PFSK-1 (cell line): ENCODE measurements at regions not wholly inside any gene's neighbourhood (a gene's known extent, or its start where the extent isn't known, plus 50 kb on each side); places are given as distances from the start of the nearest gene placed in this dataset.

ENCODE experiments used
- FOXP2 ChIP-seq: optimal IDR thresholded peaks from 2 replicates; pipeline ENCODE3; 2011; ENCODE audit warnings: borderline replicate concordance, control low read depth, inconsistent platforms; ENCODE audit not compliant: insufficient read depth; ENCODE audit errors: extremely low read length, extremely low read depth
- POLR2AphosphoS5 ChIP-seq: IDR thresholded peaks from 2 replicates; pipeline ENCODE4 v1.6.1; 2012; ENCODE audit warnings: low read depth, mild to moderate bottlenecking, control low read depth, low read length, moderate library complexity
- SIN3A ChIP-seq: IDR thresholded peaks from 2 replicates; pipeline ENCODE4 v1.6.1; 2012; ENCODE audit warnings: mild to moderate bottlenecking, low read length, moderate library complexity, borderline replicate concordance; ENCODE audit not compliant: insufficient read depth
- TAF1 ChIP-seq: IDR thresholded peaks from 2 replicates; pipeline ENCODE4 v1.6.1; 2012; ENCODE audit warnings: low read length, control low read depth, borderline replicate concordance; ENCODE audit not compliant: insufficient read depth
- TF ChIP-seq, protein P1 (sequence below), 2 experiments: IDR thresholded peaks; 2 replicates each; pipeline versions ENCODE4 v1.6.1 to v1.8.0; 2011 to 2012; ENCODE audit warnings: low read depth in 2 of 2, low read length in 2 of 2, control low read depth in 1 of 2, inconsistent platforms in 1 of 2, mild to moderate bottlenecking in 1 of 2, moderate library complexity in 1 of 2; ENCODE audit not compliant: insufficient read depth in 1 of 2

DNA sequence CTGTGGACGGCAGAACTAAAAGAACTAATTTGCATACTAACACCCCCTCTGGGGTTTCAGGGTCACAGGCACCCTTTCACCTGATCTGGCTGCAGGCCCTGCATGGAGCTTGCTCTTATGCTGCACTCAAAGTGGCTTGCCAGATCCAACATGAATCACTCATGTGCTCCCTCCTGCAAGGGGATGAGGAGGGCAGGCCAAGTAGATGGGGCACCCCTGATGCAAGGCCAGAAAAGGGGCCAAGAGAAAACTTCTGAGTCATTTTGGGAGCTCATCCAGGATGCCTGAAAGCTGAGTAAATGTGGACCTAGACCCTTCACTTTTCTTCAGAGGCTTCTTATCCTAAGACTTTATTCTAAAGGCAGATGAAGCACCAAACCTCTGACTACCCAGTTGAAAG lies 558.5 kb upstream of the PTGER4 start:
- TF ChIP-seq FOXP2 (no peak), TAF1 (no peak), SIN3A (no peak), POLR2AphosphoS5 (no peak)
- TF ChIP-seq, protein P1, sequence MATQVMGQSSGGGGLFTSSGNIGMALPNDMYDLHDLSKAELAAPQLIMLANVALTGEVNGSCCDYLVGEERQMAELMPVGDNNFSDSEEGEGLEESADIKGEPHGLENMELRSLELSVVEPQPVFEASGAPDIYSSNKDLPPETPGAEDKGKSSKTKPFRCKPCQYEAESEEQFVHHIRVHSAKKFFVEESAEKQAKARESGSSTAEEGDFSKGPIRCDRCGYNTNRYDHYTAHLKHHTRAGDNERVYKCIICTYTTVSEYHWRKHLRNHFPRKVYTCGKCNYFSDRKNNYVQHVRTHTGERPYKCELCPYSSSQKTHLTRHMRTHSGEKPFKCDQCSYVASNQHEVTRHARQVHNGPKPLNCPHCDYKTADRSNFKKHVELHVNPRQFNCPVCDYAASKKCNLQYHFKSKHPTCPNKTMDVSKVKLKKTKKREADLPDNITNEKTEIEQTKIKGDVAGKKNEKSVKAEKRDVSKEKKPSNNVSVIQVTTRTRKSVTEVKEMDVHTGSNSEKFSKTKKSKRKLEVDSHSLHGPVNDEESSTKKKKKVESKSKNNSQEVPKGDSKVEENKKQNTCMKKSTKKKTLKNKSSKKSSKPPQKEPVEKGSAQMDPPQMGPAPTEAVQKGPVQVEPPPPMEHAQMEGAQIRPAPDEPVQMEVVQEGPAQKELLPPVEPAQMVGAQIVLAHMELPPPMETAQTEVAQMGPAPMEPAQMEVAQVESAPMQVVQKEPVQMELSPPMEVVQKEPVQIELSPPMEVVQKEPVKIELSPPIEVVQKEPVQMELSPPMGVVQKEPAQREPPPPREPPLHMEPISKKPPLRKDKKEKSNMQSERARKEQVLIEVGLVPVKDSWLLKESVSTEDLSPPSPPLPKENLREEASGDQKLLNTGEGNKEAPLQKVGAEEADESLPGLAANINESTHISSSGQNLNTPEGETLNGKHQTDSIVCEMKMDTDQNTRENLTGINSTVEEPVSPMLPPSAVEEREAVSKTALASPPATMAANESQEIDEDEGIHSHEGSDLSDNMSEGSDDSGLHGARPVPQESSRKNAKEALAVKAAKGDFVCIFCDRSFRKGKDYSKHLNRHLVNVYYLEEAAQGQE (IDR thresholded peaks at IDR 0.05; ENCODE audit: insufficient read depth in 1 of 2, low read depth in 2 of 2, low read length in 2 of 2): no peak

DNA sequence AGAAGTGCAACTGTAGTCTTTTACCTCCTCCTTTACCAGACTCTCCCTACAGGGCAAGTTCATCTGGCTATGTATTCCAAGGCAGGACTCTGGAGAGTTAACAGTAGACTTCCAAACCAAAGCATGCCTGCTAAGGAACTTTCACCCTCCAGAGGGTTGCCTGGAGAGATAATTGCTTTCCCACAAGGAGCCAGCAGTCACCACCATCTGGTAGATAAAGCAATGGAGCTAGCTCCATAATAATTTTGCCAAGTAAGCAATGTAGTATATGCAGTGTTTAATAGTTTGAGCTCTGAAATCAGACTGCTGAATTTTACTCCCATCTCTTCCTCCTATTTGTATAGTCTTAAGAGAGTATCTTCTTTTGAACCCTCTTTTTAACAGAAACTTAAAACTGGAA lies 566.8 kb upstream of the PTGER4 start:
- TF ChIP-seq FOXP2: no peak
- no peak for TF ChIP-seq TAF1
- no peak for TF ChIP-seq POLR2AphosphoS5
- TF ChIP-seq SIN3A: no peak
- TF ChIP-seq, protein P1 (IDR thresholded peaks at IDR 0.05; ENCODE audit: insufficient read depth in 1 of 2, low read depth in 2 of 2, low read length in 2 of 2): no peak

DNA sequence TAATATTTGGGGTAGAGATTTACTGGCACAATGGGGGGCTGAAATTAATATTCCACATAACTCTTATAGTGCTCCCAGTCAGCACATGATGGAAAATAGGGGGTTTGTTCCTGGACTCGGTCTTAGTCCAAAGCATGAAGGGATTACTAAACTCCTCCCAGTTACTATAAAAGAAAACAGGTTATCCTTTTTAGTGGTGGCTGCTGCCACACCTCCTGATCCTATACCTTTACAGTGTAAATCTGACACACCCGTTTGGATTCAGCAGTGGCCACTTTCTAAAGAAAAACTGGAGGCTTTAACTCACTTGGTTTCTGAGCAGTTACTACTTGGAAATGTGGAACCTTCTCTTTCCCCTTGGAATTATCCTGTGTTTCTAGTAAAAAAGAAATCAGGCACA lies 572.9 kb upstream of the PTGER4 start:
- TF ChIP-seq, protein P1 (IDR thresholded peaks at IDR 0.05; ENCODE audit: insufficient read depth in 1 of 2, low read depth in 2 of 2, low read length in 2 of 2): no peak
- TF ChIP-seq TAF1 (no peak), FOXP2 (no peak), SIN3A (no peak), POLR2AphosphoS5 (no peak)

DNA sequence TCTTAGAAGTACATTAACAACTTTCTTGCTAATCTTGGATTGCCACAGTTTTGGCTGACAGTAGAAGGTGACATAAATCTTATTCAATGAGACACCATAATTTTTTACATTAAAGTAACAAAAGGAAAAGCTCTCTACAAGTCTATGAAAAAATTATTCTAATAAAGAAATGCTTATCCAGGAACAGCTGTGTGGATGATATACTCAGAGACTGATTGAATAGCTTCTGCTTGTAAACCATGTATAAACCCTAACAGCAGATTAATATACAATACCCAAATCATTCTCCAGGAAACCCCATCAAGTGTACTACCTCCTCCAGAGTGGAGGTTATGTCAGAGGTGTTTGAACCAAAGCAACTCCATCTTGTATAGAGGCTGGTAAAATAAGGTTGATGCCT lies 581.4 kb upstream of the PTGER4 start:
- TF ChIP-seq SIN3A (no peak), TAF1 (no peak), POLR2AphosphoS5 (no peak), FOXP2 (no peak)
- TF ChIP-seq, protein P1 (IDR thresholded peaks at IDR 0.05; ENCODE audit: insufficient read depth in 1 of 2, low read depth in 2 of 2, low read length in 2 of 2): no peak

GRCh38 chr5:40093550-40093949 lies 586.2 kb upstream of the PTGER4 start:
- TF ChIP-seq TAF1: no peak
- no peak for TF ChIP-seq FOXP2
- TF ChIP-seq, protein P1 (IDR thresholded peaks at IDR 0.05; ENCODE audit: insufficient read depth in 1 of 2, low read depth in 2 of 2, low read length in 2 of 2): no peak
- no peak for TF ChIP-seq SIN3A
- TF ChIP-seq POLR2AphosphoS5: no peak
